Peyer's patch (tissue), 4 donors: ENCODE measurements at regions not wholly inside any gene's neighbourhood (a gene's known extent, or its start where the extent isn't known, plus 50 kb on each side); places are given as distances from the start of the nearest gene placed in this dataset.

Experiments used
- POLR2A ChIP-seq, 2 donors: fragments of 450-650 bp; IDR thresholded peaks; one replicate each; pipeline ENCODE4 v1.5.1; 2017; ENCODE audit warnings: antibody characterized with exemption in 2 of 2, mild to moderate bottlenecking in 2 of 2, moderate library complexity in 2 of 2
- TF ChIP-seq, protein P1 (sequence below), 6 experiments: fragments of 450-650 bp in 4 of 6; fragments of 200-600 bp in 2 of 6; sonication (generic) in 1 of 6; IDR thresholded peaks; one replicate each; pipeline ENCODE4 v1.5.1; 2017 to 2019; ENCODE audit warnings: antibody characterized with exemption in 6 of 6, mild to moderate bottlenecking in 3 of 6, moderate library complexity in 1 of 6

- TF ChIP-seq, protein P1, sequence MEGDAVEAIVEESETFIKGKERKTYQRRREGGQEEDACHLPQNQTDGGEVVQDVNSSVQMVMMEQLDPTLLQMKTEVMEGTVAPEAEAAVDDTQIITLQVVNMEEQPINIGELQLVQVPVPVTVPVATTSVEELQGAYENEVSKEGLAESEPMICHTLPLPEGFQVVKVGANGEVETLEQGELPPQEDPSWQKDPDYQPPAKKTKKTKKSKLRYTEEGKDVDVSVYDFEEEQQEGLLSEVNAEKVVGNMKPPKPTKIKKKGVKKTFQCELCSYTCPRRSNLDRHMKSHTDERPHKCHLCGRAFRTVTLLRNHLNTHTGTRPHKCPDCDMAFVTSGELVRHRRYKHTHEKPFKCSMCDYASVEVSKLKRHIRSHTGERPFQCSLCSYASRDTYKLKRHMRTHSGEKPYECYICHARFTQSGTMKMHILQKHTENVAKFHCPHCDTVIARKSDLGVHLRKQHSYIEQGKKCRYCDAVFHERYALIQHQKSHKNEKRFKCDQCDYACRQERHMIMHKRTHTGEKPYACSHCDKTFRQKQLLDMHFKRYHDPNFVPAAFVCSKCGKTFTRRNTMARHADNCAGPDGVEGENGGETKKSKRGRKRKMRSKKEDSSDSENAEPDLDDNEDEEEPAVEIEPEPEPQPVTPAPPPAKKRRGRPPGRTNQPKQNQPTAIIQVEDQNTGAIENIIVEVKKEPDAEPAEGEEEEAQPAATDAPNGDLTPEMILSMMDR (IDR thresholded peaks at IDR 0.05) = no peak
- no peak for TF ChIP-seq POLR2A (IDR thresholded peaks at IDR 0.05)
Observed at GRCh38 chr3:163166197-163166596, 1669.6 kb downstream of the OTOL1 start.
